Cardiac muscle cell (in vitro differentiated cells and primary cell): ENCODE measurements at regions not wholly inside any gene's neighbourhood (a gene's known extent, or its start where the extent isn't known, plus 50 kb on each side); places are given as distances from the start of the nearest gene placed in this dataset.

Experiments
- DNase-seq, 2 donors: peaks; one replicate each; pipeline versions ENCODE4 v3.0.0 to v3.0.0-alpha.2; 2010 to 2017; ENCODE audit warnings: low read depth in 1 of 2, low spot score in 1 of 2
- H3K27ac ChIP-seq: fragments of 200-600 bp; sonication (generic); 2 replicates; pipeline ENCODE4 v1.5.1; 2016
- H3K27me3 ChIP-seq: fragments of 200-600 bp; sonication (generic); 2 replicates; pipeline ENCODE4 v1.6.0; 2016; ENCODE audit warnings: control low read depth
- H3K36me3 ChIP-seq: fragments of 200-600 bp; sonication (generic); 2 replicates; pipeline ENCODE4 v1.5.1; 2016; ENCODE audit warnings: control low read depth
- H3K4me1 ChIP-seq: fragments of 200-600 bp; sonication (generic); 2 replicates; pipeline ENCODE4 v1.8.1; 2017; ENCODE audit warnings: low read depth, mild to moderate bottlenecking, mixed run types
- H3K4me3 ChIP-seq: fragments of 200-600 bp; sonication (generic); 2 replicates; pipeline ENCODE4 v1.5.1; 2016; ENCODE audit warnings: mild to moderate bottlenecking
- H3K9me3 ChIP-seq: fragments of 200-600 bp; sonication (generic); 2 replicates; pipeline ENCODE4 v1.5.1; 2017; ENCODE audit warnings: low read depth, mild to moderate bottlenecking, control low read depth
- TF ChIP-seq, protein P1 (sequence below): IDR thresholded peaks from 2 replicates; pipeline ENCODE4 v1.5.1; 2012; ENCODE audit warnings: low read depth, mild to moderate bottlenecking, low read length

GRCh38 chr21:35850542-35851103 is 209.7 kb downstream of the SETD4 start:
- peak in 1 of 2 donors; percentile 9 for DNase-seq
- H3K27me3 ChIP-seq: peaks cover 58% of the 10 kb centered on the region
- no peaks in the 10 kb centered on the region for H3K36me3 ChIP-seq
- no peaks in the 10 kb centered on the region for H3K9me3 ChIP-seq
- TF ChIP-seq, protein P1, sequence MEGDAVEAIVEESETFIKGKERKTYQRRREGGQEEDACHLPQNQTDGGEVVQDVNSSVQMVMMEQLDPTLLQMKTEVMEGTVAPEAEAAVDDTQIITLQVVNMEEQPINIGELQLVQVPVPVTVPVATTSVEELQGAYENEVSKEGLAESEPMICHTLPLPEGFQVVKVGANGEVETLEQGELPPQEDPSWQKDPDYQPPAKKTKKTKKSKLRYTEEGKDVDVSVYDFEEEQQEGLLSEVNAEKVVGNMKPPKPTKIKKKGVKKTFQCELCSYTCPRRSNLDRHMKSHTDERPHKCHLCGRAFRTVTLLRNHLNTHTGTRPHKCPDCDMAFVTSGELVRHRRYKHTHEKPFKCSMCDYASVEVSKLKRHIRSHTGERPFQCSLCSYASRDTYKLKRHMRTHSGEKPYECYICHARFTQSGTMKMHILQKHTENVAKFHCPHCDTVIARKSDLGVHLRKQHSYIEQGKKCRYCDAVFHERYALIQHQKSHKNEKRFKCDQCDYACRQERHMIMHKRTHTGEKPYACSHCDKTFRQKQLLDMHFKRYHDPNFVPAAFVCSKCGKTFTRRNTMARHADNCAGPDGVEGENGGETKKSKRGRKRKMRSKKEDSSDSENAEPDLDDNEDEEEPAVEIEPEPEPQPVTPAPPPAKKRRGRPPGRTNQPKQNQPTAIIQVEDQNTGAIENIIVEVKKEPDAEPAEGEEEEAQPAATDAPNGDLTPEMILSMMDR: no peak
- H3K4me1 ChIP-seq: peaks cover 7% of the 10 kb centered on the region
- no peak overlapping the region for H3K27ac ChIP-seq
- H3K4me3 ChIP-seq: no peak overlapping the region

DNA sequence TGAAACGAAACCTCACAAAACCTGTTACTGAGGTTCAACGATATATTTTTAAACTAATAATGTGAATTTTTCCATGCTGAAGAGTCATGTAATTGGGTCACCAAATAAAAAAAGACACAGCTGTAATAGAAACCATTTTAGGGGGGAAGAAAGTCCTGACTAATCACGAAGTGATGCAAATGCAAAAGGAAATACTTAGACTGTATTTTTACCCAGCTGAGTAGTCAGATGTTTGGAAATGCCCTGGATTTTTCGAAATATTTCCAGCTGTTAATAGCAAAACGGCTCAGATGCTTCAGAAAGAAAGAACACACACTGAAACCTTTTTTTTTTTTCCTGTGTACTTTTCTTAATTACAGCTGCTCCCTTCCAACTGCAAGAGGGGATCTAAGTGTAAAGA is 210.3 kb downstream of the SETD4 start:
- Histone ChIP-seq H3K9me3 (no peaks in the 10 kb centered on the region), H3K4me3 (no peak overlapping the region), H3K36me3 (no peaks in the 10 kb centered on the region), H3K27ac (no peak overlapping the region), H3K27me3 (peaks cover 61% of the 10 kb centered on the region), H3K4me1 (peaks cover 7% of the 10 kb centered on the region)
- TF ChIP-seq, protein P1: no peak
- peak in 1 of 2 donors; percentile 67 for DNase-seq

- TF ChIP-seq, protein P1: no peak
- Histone ChIP-seq H3K4me1 (peaks cover 7% of the 10 kb centered on the region), H3K9me3 (no peaks in the 10 kb centered on the region), H3K36me3 (no peaks in the 10 kb centered on the region), H3K27me3 (peaks cover 61% of the 10 kb centered on the region), H3K4me3 (no peak overlapping the region), H3K27ac (no peak overlapping the region)
- peak in 1 of 2 donors; percentile 68 for DNase-seq
Observed at GRCh38 chr21:35849144-35849543, 211.2 kb downstream of the SETD4 start.

DNA sequence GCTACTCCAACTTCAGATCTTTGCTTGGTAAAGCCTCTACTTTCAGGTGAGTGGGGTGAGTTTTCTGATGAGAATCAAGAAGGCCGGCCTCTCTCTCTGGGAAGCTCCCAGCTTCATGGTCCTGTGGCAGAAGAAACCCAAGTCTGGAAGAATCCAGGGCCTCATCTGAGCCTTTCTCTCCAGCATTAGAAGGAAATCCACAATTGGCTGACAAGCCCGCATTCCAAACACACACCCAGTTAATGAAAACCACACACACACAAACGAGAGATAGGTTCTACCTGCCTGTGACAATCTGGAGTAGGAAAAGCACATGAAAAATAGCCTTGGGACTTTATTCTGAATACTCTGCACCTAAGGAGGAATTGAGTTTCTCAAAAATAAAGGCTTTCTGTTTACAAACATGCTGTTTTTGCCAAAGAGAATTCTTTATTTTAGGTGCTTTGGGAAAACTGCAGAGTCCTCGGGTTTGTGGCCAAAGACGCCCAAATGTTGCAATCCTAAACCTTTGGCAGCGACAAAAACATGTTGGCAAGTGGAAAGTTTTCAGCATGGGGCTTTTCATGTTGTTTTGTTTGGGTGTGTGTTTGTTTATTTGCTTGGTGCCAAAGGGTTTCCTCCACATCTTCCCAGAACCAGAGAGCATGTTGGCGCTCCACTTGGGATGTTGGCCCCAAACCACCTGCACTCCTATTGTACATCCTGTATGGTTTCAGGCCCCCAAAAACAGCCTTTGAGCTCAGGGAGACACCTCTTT is 216.2 kb downstream of the SETD4 start:
- peaks cover 49% of the 10 kb centered on the region for H3K27me3 ChIP-seq
- peak in 1 of 2 donors; percentile 7 for DNase-seq
- TF ChIP-seq, protein P1: no peak

DNA sequence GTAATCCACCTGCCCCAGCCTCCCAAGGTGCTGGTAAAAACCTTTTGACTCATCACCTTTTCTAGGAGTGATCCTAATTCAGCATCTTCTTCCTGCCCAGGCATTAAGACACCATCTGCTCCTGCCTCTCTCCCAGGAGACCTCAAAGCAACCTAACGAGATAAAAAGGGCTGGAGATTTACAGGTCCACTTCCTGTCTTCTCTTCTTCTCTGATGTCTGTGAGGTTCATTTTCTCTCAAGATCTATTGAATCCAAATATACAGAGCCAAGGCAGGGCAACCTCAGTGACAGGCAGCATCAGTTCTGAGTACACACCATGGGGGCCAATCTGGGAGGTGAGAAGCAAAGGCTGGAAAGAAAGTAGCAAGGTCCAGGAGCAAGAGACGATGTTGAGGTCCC is 219.4 kb downstream of the SETD4 start:
- TF ChIP-seq, protein P1: no peak
- no peaks in the 10 kb centered on the region for H3K4me1 ChIP-seq
- H3K27ac ChIP-seq: no peak overlapping the region
- no peaks in the 10 kb centered on the region for H3K36me3 ChIP-seq
- no peak overlapping the region for H3K4me3 ChIP-seq
- H3K9me3 ChIP-seq: no peaks in the 10 kb centered on the region
- DNase-seq: no peak
- H3K27me3 ChIP-seq: peaks cover 43% of the 10 kb centered on the region

More for the DNA sequence above, 216.2 kb downstream of the SETD4 start:
- Histone ChIP-seq H3K36me3 (no peaks in the 10 kb centered on the region), H3K4me3 (no peak overlapping the region), H3K4me1 (peaks cover 3% of the 10 kb centered on the region), H3K9me3 (no peaks in the 10 kb centered on the region), H3K27ac (no peak overlapping the region)
